Ishikawa (cell line): ENCODE measurements at regions not wholly inside any gene's neighbourhood (a gene's known extent, or its start where the extent isn't known, plus 50 kb on each side); places are given as distances from the start of the nearest gene placed in this dataset.

Source experiments
- CEBPB ChIP-seq: IDR thresholded peaks from 2 replicates; pipeline ENCODE4 v1.6.1; 2012
- CREB1 ChIP-seq: IDR thresholded peaks from 2 replicates; pipeline ENCODE4 v1.6.1; 2012; ENCODE audit warnings: low read depth
- EGR1 ChIP-seq: IDR thresholded peaks from 2 replicates; pipeline ENCODE4 v1.6.1; 2012
- EP300 ChIP-seq: IDR thresholded peaks from 2 replicates; pipeline ENCODE4 v1.6.1; 2012; ENCODE audit warnings: borderline replicate concordance
- FOXM1 ChIP-seq: IDR thresholded peaks from 2 replicates; pipeline ENCODE4 v1.6.1; 2012; ENCODE audit warnings: low read depth, borderline replicate concordance
- MAX ChIP-seq: IDR thresholded peaks from 2 replicates; pipeline ENCODE4 v1.6.1; 2012
- NFIC ChIP-seq: IDR thresholded peaks from 2 replicates; pipeline ENCODE4 v1.6.1; 2012
- RAD21 ChIP-seq: IDR thresholded peaks from 2 replicates; pipeline ENCODE4 v1.6.1; 2012; ENCODE audit warnings: low read depth
- REST ChIP-seq: IDR thresholded peaks from 2 replicates; pipeline ENCODE4 v1.6.1; 2012; ENCODE audit warnings: low read depth, mild to moderate bottlenecking
- TAF1 ChIP-seq: IDR thresholded peaks from 2 replicates; pipeline ENCODE4 v1.6.1; 2012; ENCODE audit warnings: low read depth, mild to moderate bottlenecking
- TCF12 ChIP-seq: IDR thresholded peaks from 2 replicates; pipeline ENCODE4 v1.6.1; 2012; ENCODE audit warnings: low read depth
- TEAD4 ChIP-seq: IDR thresholded peaks from 2 replicates; pipeline ENCODE4 v1.6.1; 2012
- USF1 ChIP-seq: IDR thresholded peaks from 2 replicates; pipeline ENCODE4 v1.6.1; 2012
- YY1 ChIP-seq: IDR thresholded peaks from 2 replicates; pipeline ENCODE4 v1.6.1; 2012; ENCODE audit warnings: low read depth
- ZBTB7A ChIP-seq: IDR thresholded peaks from 2 replicates; pipeline ENCODE4 v1.6.1; 2012; ENCODE audit warnings: low read depth

GRCh38 chr4:150005537-150005936, 72.7 kb upstream of the DCLK2 start:
- TF ChIP-seq REST, result no peak
- TF ChIP-seq NFIC, result no peak
- no peak for TF ChIP-seq MAX
- no peak for TF ChIP-seq ZBTB7A
- no peak for TF ChIP-seq FOXM1
- TF ChIP-seq CREB1, result no peak
- no peak for TF ChIP-seq RAD21
- TF ChIP-seq USF1, result no peak

GRCh38 chr4:150006197-150006596, 72.0 kb upstream of the DCLK2 start:
- TF ChIP-seq EP300 (no peak), REST (no peak), USF1 (no peak), EGR1 (no peak), CREB1 (no peak), TAF1 (no peak), RAD21 (no peak), CEBPB (no peak), TEAD4 (no peak), YY1 (no peak), FOXM1 (no peak), ZBTB7A (no peak), TCF12 (no peak), NFIC (no peak), MAX (no peak)

GRCh38 chr4:150007512-150007911, 70.7 kb upstream of the DCLK2 start:
- no peak for TF ChIP-seq RAD21
- no peak for TF ChIP-seq USF1
- TF ChIP-seq YY1, result no peak
- TF ChIP-seq ZBTB7A, result no peak
- TF ChIP-seq TAF1, result no peak
- no peak for TF ChIP-seq MAX
- no peak for TF ChIP-seq TEAD4
- TF ChIP-seq REST, result no peak
- TF ChIP-seq TCF12, result no peak
- TF ChIP-seq EP300, result no peak
- no peak for TF ChIP-seq CREB1
- TF ChIP-seq NFIC, result no peak
- no peak for TF ChIP-seq FOXM1
- TF ChIP-seq CEBPB, result no peak
- TF ChIP-seq EGR1, result no peak

- TF ChIP-seq TEAD4 (no peak), ZBTB7A (no peak), CREB1 (no peak), REST (no peak), TCF12 (no peak), MAX (no peak), USF1 (no peak), YY1 (no peak), NFIC (no peak), EP300 (no peak), TAF1 (no peak), CEBPB (no peak), RAD21 (no peak), FOXM1 (no peak), EGR1 (no peak)
These were observed 69.7 kb upstream of the DCLK2 start for GRCh38 chr4:150008546-150008945.
